Peyer's patch (tissue), 4 donors: ENCODE measurements at regions not wholly inside any gene's neighbourhood (a gene's known extent, or its start where the extent isn't known, plus 50 kb on each side); places are given as distances from the start of the nearest gene placed in this dataset.

Experiments
- DNase-seq, 3 donors: peaks; one replicate each; pipeline ENCODE4 v3.0.0-alpha.2; 2017 to 2019
- H3K27ac ChIP-seq, 4 donors: fragments of 200-600 bp; sonication (generic); one replicate each; pipeline ENCODE4 v1.5.1; 2016 to 2019
- H3K27me3 ChIP-seq, 2 donors: fragments of 200-600 bp; sonication (generic); one replicate each; pipeline ENCODE4 v1.5.1; 2019
- H3K36me3 ChIP-seq, 3 donors: fragments of 200-600 bp; sonication (generic); one replicate each; pipeline ENCODE4 v1.5.1; 2016 to 2019
- H3K4me1 ChIP-seq, 4 donors: fragments of 200-600 bp; sonication (generic); one replicate each; pipeline ENCODE4 v1.5.1; 2016 to 2019
- H3K4me3 ChIP-seq, 4 donors: fragments of 200-600 bp; sonication (generic); 1 replicate in 3 of 4; 2 replicates in 1 of 4; pipeline ENCODE4 v1.5.1; 2016 to 2019; ENCODE audit warnings: mild to moderate bottlenecking in 1 of 4
- H3K9me3 ChIP-seq, 4 donors: fragments of 200-600 bp; sonication (generic); one replicate each; pipeline ENCODE4 v1.5.1; 2016 to 2019; ENCODE audit warnings: mild to moderate bottlenecking in 1 of 4
- POLR2A ChIP-seq, 2 donors: fragments of 450-650 bp; IDR thresholded peaks; one replicate each; pipeline ENCODE4 v1.5.1; 2017; ENCODE audit warnings: antibody characterized with exemption in 2 of 2, mild to moderate bottlenecking in 2 of 2, moderate library complexity in 2 of 2
- TF ChIP-seq, protein P1 (sequence below), 6 experiments: fragments of 450-650 bp in 4 of 6; fragments of 200-600 bp in 2 of 6; sonication (generic) in 1 of 6; IDR thresholded peaks; one replicate each; pipeline ENCODE4 v1.5.1; 2017 to 2019; ENCODE audit warnings: antibody characterized with exemption in 6 of 6, mild to moderate bottlenecking in 3 of 6, moderate library complexity in 1 of 6

DNA sequence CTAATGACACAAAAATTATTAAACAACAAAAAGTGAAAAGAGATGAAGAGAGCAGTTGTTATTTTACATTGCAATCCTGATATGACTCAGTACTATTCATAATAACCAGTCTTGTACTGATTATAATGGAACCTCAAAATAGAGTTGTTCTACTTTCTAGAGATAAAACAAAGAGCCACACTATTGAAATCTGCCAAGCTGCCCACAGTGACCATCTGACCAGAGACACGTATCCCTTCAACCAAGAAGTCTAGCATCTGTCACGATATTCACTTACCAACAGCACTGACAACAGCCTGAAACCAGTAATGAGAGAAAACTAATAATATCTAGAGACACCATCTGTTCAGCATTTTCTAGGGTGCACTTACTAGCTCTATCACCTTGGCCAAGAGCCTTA, 466.7 kb downstream of the NKX6-1 start:
- H3K27me3 ChIP-seq: no peaks in the 10 kb centered on the region
- H3K9me3 ChIP-seq: no peaks in the 10 kb centered on the region
- no peak for TF ChIP-seq POLR2A (IDR thresholded peaks at IDR 0.05)
- TF ChIP-seq, protein P1, sequence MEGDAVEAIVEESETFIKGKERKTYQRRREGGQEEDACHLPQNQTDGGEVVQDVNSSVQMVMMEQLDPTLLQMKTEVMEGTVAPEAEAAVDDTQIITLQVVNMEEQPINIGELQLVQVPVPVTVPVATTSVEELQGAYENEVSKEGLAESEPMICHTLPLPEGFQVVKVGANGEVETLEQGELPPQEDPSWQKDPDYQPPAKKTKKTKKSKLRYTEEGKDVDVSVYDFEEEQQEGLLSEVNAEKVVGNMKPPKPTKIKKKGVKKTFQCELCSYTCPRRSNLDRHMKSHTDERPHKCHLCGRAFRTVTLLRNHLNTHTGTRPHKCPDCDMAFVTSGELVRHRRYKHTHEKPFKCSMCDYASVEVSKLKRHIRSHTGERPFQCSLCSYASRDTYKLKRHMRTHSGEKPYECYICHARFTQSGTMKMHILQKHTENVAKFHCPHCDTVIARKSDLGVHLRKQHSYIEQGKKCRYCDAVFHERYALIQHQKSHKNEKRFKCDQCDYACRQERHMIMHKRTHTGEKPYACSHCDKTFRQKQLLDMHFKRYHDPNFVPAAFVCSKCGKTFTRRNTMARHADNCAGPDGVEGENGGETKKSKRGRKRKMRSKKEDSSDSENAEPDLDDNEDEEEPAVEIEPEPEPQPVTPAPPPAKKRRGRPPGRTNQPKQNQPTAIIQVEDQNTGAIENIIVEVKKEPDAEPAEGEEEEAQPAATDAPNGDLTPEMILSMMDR (IDR thresholded peaks at IDR 0.05): no peak
- no peak overlapping the region for H3K27ac ChIP-seq
- no peaks in the 10 kb centered on the region for H3K36me3 ChIP-seq
- DNase-seq: no peak
- H3K4me1 ChIP-seq: no peaks in the 10 kb centered on the region
- H3K4me3 ChIP-seq: no peak overlapping the region

DNA sequence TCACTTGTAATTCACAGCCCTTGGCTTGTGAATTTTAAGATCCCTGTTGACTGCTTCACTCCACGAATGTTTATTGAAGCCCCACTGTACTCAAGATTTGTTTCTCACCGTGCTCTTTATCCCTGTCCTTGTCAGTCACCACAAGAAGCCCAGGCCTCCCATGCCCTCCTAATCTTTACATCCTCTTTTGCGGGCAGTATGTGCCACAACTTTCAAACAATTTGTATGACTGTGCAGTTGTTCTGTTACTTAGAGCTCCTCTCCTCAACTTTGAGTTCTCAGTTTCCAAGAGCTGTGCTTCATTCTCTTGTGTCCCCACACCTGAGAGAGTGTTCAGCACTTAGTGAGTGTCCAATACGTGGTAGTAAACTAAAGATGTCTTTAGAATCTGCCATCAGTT, 467.7 kb downstream of the NKX6-1 start:
- Histone ChIP-seq H3K4me1 (no peaks in the 10 kb centered on the region), H3K27me3 (no peaks in the 10 kb centered on the region), H3K4me3 (no peak overlapping the region), H3K27ac (no peak overlapping the region), H3K9me3 (no peaks in the 10 kb centered on the region), H3K36me3 (no peaks in the 10 kb centered on the region)
- TF ChIP-seq POLR2A (IDR thresholded peaks at IDR 0.05): no peak
- TF ChIP-seq, protein P1 (IDR thresholded peaks at IDR 0.05): no peak
- no peak for DNase-seq

DNA sequence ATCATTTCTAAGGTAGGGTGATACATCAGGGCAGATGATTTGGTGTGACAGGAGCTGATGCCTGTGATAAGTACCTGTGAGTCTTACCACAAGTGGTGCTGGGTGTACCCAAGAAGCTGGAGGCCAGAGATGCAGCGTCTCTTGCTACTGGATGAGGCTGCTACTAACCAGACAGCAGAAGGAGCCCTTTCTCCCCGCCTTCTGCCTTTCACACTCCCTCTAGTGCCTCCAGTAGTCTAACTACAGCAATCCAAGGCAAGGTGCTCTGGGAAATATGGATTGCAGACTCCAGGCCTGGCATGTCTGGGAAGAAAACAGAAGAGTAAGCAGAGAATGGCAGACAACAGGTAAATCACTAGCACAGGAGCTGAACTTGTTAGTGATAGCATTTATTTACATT, 470.8 kb downstream of the NKX6-1 start:
- DNase-seq: no peak
- H3K27me3 ChIP-seq: no peaks in the 10 kb centered on the region
- H3K4me3 ChIP-seq: no peak overlapping the region
- H3K9me3 ChIP-seq: no peaks in the 10 kb centered on the region
- H3K4me1 ChIP-seq: no peaks in the 10 kb centered on the region
- no peak overlapping the region for H3K27ac ChIP-seq
- TF ChIP-seq, protein P1 (IDR thresholded peaks at IDR 0.05): no peak
- TF ChIP-seq POLR2A (IDR thresholded peaks at IDR 0.05): no peak
- H3K36me3 ChIP-seq: no peaks in the 10 kb centered on the region

DNA sequence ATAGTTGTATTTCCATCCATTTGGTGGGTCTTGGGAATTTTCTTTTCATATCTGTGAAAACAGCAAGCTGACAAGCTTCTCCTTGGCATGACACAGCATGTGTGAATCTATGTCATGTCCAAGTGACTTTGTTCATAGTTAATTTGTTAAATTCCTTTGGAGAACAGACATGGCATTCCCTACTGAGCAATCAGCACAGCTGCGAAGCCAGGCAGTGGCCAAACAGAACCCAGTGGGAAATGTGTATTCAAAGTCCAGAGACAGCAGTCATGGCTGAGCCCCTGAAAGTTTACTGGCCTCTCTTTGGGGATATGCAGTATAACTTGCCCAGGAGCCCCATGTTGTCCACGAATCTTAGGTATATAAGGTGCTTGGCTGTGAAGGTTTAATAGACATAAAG, 474.7 kb downstream of the NKX6-1 start:
- Histone ChIP-seq H3K36me3 (no peaks in the 10 kb centered on the region), H3K4me3 (no peak overlapping the region), H3K27me3 (no peaks in the 10 kb centered on the region), H3K27ac (no peak overlapping the region), H3K4me1 (no peaks in the 10 kb centered on the region), H3K9me3 (no peaks in the 10 kb centered on the region)
- TF ChIP-seq POLR2A (IDR thresholded peaks at IDR 0.05): no peak
- TF ChIP-seq, protein P1 (IDR thresholded peaks at IDR 0.05): no peak
- no peak for DNase-seq

DNA sequence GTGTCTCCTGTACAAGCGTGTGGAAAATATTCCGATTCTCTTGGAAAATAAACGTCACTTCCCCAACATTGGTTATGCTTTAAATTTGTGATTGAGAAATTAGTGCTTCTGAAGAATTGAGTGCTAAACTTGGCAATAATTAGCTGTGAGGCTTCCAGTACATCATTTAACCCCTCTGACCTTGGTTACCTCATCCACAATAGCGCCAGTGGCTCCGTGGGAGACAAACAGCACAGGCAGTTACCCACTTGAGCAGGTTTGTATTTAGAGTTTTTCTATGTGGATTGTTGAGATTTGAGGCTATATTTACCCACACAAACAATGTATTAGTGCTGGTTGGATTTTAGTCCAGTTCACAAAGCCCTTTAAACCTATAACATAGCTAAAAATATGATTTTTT, 476.5 kb downstream of the NKX6-1 start:
- Histone ChIP-seq H3K4me3 (no peak overlapping the region), H3K36me3 (no peaks in the 10 kb centered on the region), H3K4me1 (no peaks in the 10 kb centered on the region), H3K27ac (no peak overlapping the region), H3K27me3 (no peaks in the 10 kb centered on the region), H3K9me3 (no peaks in the 10 kb centered on the region)
- DNase-seq: no peak
- TF ChIP-seq, protein P1 (IDR thresholded peaks at IDR 0.05): no peak
- TF ChIP-seq POLR2A (IDR thresholded peaks at IDR 0.05): no peak

DNA sequence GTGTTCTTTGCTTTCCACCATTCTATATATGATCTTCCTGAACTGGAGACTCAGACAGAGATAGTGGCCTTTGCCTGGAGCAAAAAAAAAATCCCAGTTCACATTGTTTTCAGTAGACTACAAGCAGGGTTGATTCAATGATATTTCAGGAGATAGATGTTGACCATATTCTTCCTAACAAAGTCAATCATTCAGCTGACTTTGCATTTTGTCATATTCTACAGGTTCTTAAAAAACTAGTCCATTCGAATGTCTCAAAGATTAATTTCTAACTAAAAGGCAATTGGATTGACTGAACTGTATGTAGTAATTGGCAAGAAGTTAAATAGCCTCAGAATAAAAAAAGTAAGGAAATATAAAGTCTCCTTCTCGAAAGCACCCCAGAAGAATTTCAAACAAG, 479.5 kb downstream of the NKX6-1 start:
- Histone ChIP-seq H3K9me3 (no peaks in the 10 kb centered on the region), H3K27ac (no peak overlapping the region), H3K4me1 (no peaks in the 10 kb centered on the region), H3K27me3 (no peaks in the 10 kb centered on the region), H3K4me3 (no peak overlapping the region), H3K36me3 (no peaks in the 10 kb centered on the region)
- no peak for DNase-seq
- TF ChIP-seq POLR2A (IDR thresholded peaks at IDR 0.05): no peak
- TF ChIP-seq, protein P1 (IDR thresholded peaks at IDR 0.05): no peak
